H1 (cell line): ENCODE measurements at regions not wholly inside any gene's neighbourhood (a gene's known extent, or its start where the extent isn't known, plus 50 kb on each side); places are given as distances from the start of the nearest gene placed in this dataset.

Experiments used
- CTCF ChIA-PET: fragments of 300-600 bp; sonication (Branson Sonifier 250); formaldehyde crosslinking; loops from one replicate; lab custom pipeline; 2021; ENCODE audit not compliant: partially characterized antibody; lab: Charles Lee
- POLR2A ChIA-PET: fragments of 300-600 bp; sonication (Branson Sonifier 250); formaldehyde crosslinking; loops from one replicate; lab custom pipeline; 2021; ENCODE audit warnings: inconsistent platforms; ENCODE audit not compliant: partially characterized antibody; lab: Charles Lee
- DNase-seq, 2 experiments: peaks; one replicate each; pipeline versions ENCODE4 v3.0.0 to v3.0.0-alpha.2; 2010 to 2022; ENCODE audit warnings: low spot score in 2 of 2, low read depth in 1 of 2, mixed read lengths in 1 of 2
- FAIRE-seq: peaks from 2 replicates; lab custom pipeline; 2011; peaks lifted over from hg19 to GRCh38; lab: Jason Lieb, UNC
- H2AFZ ChIP-seq: 2 replicates; pipeline ENCODE4 v1.8.1; 2012; ENCODE audit warnings: low read length, inconsistent platforms
- H2AK5ac ChIP-seq: 2 replicates; pipeline ENCODE4 v1.6.1; 2013; ENCODE audit warnings: low read depth, low read length
- H2BK120ac ChIP-seq: replicated peaks from 2 replicates; pipeline ENCODE3; 2013; ENCODE audit warnings: low read depth, low read length, inconsistent platforms
- H2BK12ac ChIP-seq: 2 replicates; pipeline ENCODE4 v1.6.1; 2013; ENCODE audit warnings: low read depth, low read length
- H2BK15ac ChIP-seq: 2 replicates; pipeline ENCODE4 v1.6.1; 2013; ENCODE audit warnings: low read length
- H2BK20ac ChIP-seq: 2 replicates; pipeline ENCODE4 v1.6.1; 2013; ENCODE audit warnings: low read length
- H2BK5ac ChIP-seq: 2 replicates; pipeline ENCODE4 v1.6.1; 2013; ENCODE audit warnings: low read depth, low read length
- H3K14ac ChIP-seq: 2 replicates; pipeline ENCODE4 v1.6.1; 2013; ENCODE audit warnings: inconsistent platforms; ENCODE audit not compliant: insufficient read length
- H3K18ac ChIP-seq: 2 replicates; pipeline ENCODE4 v1.6.1; 2013; ENCODE audit warnings: low read length; ENCODE audit errors: extremely low read depth
- H3K23ac ChIP-seq: 2 replicates; pipeline ENCODE4 v1.6.1; 2013; ENCODE audit warnings: inconsistent platforms; ENCODE audit not compliant: insufficient read length
- H3K23me2 ChIP-seq: 2 replicates; pipeline ENCODE4 v1.6.1; 2013; ENCODE audit warnings: low read depth, low read length
- H3K27ac ChIP-seq: 2 replicates; pipeline ENCODE4 v1.6.1; 2011; ENCODE audit warnings: low read depth, low read length, inconsistent platforms
- H3K27me3 ChIP-seq, 4 experiments: replicated peaks in 1 of 4; 1 replicate in 1 of 4; 2 replicates in 3 of 4; pipeline versions ENCODE4 v1.6.1 to v1.8.1; 2011 to 2013; ENCODE audit warnings: low read length in 3 of 4, mild to moderate bottlenecking in 3 of 4, inconsistent platforms in 2 of 4, mixed read lengths in 2 of 4, moderate library complexity in 1 of 4; ENCODE audit not compliant: control insufficient read depth in 3 of 4, insufficient read depth in 3 of 4; ENCODE audit errors: extremely low read depth in 1 of 4
- H3K36me3 ChIP-seq, 4 experiments: 2 replicates each; pipeline versions ENCODE4 v1.6.1 to v1.8.1; 2011 to 2013; ENCODE audit warnings: mild to moderate bottlenecking in 4 of 4, low read length in 3 of 4, moderate library complexity in 2 of 4, control low read depth in 1 of 4, inconsistent platforms in 1 of 4; ENCODE audit not compliant: insufficient read depth in 4 of 4, control insufficient read depth in 2 of 4
- H3K4ac ChIP-seq: replicated peaks from 2 replicates; pipeline ENCODE3; 2013; ENCODE audit warnings: low read length, low read depth, mixed read lengths, inconsistent platforms; ENCODE audit not compliant: insufficient read length
- H3K4me1 ChIP-seq, 4 experiments: replicated peaks in 1 of 4; 1 replicate in 1 of 4; 2 replicates in 3 of 4; pipeline versions ENCODE4 v1.6.1 to v1.8.1; 2011 to 2013; ENCODE audit warnings: low read length in 3 of 4, inconsistent platforms in 2 of 4, mixed read lengths in 1 of 4; ENCODE audit not compliant: insufficient read depth in 4 of 4, control insufficient read depth in 3 of 4
- H3K4me2 ChIP-seq, 2 experiments: 2 replicates each; pipeline versions ENCODE4 v1.6.1 to v1.8.1; 2011 to 2013; ENCODE audit warnings: low read depth in 2 of 2, low read length in 2 of 2, control low read depth in 1 of 2, inconsistent platforms in 1 of 2, mild to moderate bottlenecking in 1 of 2; ENCODE audit not compliant: insufficient read depth in 1 of 2
- H3K4me3 ChIP-seq, 4 experiments: fragments of 200-600, 300-600 bp in 1 of 4; sonication (generic), shearing (Covaris generic), sonication (Bioruptor Twin) in 1 of 4; 2 replicates each; pipeline versions ENCODE4 v1.5.1 to v1.8.1; 2011 to 2016; ENCODE audit warnings: low read length in 4 of 4, low read depth in 3 of 4, control low read depth in 2 of 4, inconsistent platforms in 2 of 4, mild to moderate bottlenecking in 2 of 4, mixed read lengths in 1 of 4, moderate library complexity in 1 of 4; ENCODE audit not compliant: insufficient read depth in 2 of 4; ENCODE audit errors: extremely low read depth in 1 of 4
- H3K56ac ChIP-seq: replicated peaks from 2 replicates; pipeline ENCODE3; 2013; ENCODE audit warnings: low read depth, mild to moderate bottlenecking, mixed read lengths, low read length, inconsistent platforms; ENCODE audit not compliant: insufficient read length
- H3K79me1 ChIP-seq: 2 replicates; pipeline ENCODE4 v1.6.1; 2013; ENCODE audit warnings: low read depth, low read length, control low read depth
- H3K79me2 ChIP-seq, 2 experiments: 2 replicates each; pipeline versions ENCODE4 v1.6.1 to v1.8.1; 2012 to 2013; ENCODE audit warnings: low read length in 2 of 2, mild to moderate bottlenecking in 2 of 2, inconsistent platforms in 1 of 2; ENCODE audit not compliant: insufficient read depth in 2 of 2, control insufficient read depth in 1 of 2
- H3K9ac ChIP-seq, 4 experiments: replicated peaks in 1 of 4; 1 replicate in 1 of 4; 2 replicates in 3 of 4; pipeline versions ENCODE4 v1.6.1 to v1.8.1; 2011 to 2013; ENCODE audit warnings: low read depth in 3 of 4, low read length in 3 of 4, control low read depth in 2 of 4, mild to moderate bottlenecking in 2 of 4, moderate library complexity in 2 of 4, inconsistent platforms in 1 of 4; ENCODE audit errors: extremely low read depth in 1 of 4
- H3K9me3 ChIP-seq, 2 experiments: 2 replicates each; pipeline versions ENCODE4 v1.6.1 to v1.8.1; 2012 to 2013; ENCODE audit warnings: mild to moderate bottlenecking in 2 of 2, moderate library complexity in 2 of 2, control low read depth in 1 of 2, inconsistent platforms in 1 of 2, low read depth in 1 of 2, low read length in 1 of 2, mixed read lengths in 1 of 2; ENCODE audit not compliant: insufficient read depth in 2 of 2
- H4K20me1 ChIP-seq, 2 experiments: replicated peaks in 1 of 2; 2 replicates each; pipeline versions ENCODE3 to v1.8.1; 2011 to 2013; ENCODE audit warnings: inconsistent platforms in 2 of 2, low read length in 2 of 2, mild to moderate bottlenecking in 1 of 2; ENCODE audit not compliant: insufficient read depth in 2 of 2, control insufficient read depth in 1 of 2
- H4K5ac ChIP-seq: 2 replicates; pipeline ENCODE4 v1.6.1; 2013; ENCODE audit warnings: low read length, low read depth, mixed read lengths, inconsistent platforms; ENCODE audit not compliant: insufficient read length
- H4K8ac ChIP-seq: 2 replicates; pipeline ENCODE4 v1.8.0; 2013; ENCODE audit warnings: mild to moderate bottlenecking, moderate library complexity, low read length, inconsistent platforms; ENCODE audit not compliant: insufficient read depth; ENCODE audit errors: extremely low read depth
- H4K91ac ChIP-seq: replicated peaks from 2 replicates; pipeline ENCODE3; 2013; ENCODE audit warnings: low read length, mixed read lengths, inconsistent platforms; ENCODE audit not compliant: insufficient read length
- BRCA1 ChIP-seq: IDR thresholded peaks from 2 replicates; pipeline ENCODE4 v1.6.1; 2012; ENCODE audit warnings: low read depth, low read length, improper control_type of control experiment
- CREB1 ChIP-seq: IDR thresholded peaks from 2 replicates; pipeline ENCODE4 v1.6.1; 2012; ENCODE audit warnings: inconsistent platforms
- EP300 ChIP-seq, 2 experiments: IDR thresholded peaks; 1 replicate in 1 of 2; 2 replicates in 1 of 2; pipeline ENCODE4 v1.6.1; 2011 to 2012; ENCODE audit warnings: low read depth in 2 of 2, low read length in 2 of 2, mild to moderate bottlenecking in 2 of 2, borderline replicate concordance in 1 of 2, inconsistent platforms in 1 of 2, moderate library complexity in 1 of 2
- GTF2F1 ChIP-seq: IDR thresholded peaks from 2 replicates; pipeline ENCODE4 v1.6.1; 2012; ENCODE audit warnings: low read depth, low read length, improper control_type of control experiment, borderline replicate concordance
- JUND ChIP-seq: IDR thresholded peaks from 2 replicates; pipeline ENCODE4 v1.6.1; 2011; ENCODE audit warnings: mild to moderate bottlenecking, improper control_type of control experiment, low read length
- PHF8 ChIP-seq: fragments of 200-600 bp; sonication (generic); conservative IDR thresholded peaks from 2 replicates; pipeline ENCODE4 v1.7.1; 2012; ENCODE audit warnings: low read depth, mild to moderate bottlenecking, inconsistent platforms, low read length, moderate library complexity
- POU5F1 ChIP-seq: IDR thresholded peaks from 2 replicates; pipeline ENCODE4 v1.6.1; 2011; ENCODE audit warnings: low read depth, mild to moderate bottlenecking, low read length, moderate library complexity
- RNF2 ChIP-seq: fragments of 200-900, 300-1000 bp; sonication (generic); IDR thresholded peaks from 2 replicates; pipeline ENCODE4 v1.7.1; 2016; ENCODE audit warnings: borderline replicate concordance, low read depth, mild to moderate bottlenecking, antibody characterized with exemption, low read length; ENCODE audit not compliant: poor library complexity, severe bottlenecking; ENCODE audit errors: missing control alignments
- TAF1 ChIP-seq: IDR thresholded peaks from 2 replicates; pipeline ENCODE4 v1.6.1; 2011; ENCODE audit warnings: mild to moderate bottlenecking, low read depth, low read length
- TEAD4 ChIP-seq: IDR thresholded peaks from 2 replicates; pipeline ENCODE4 v1.6.1; 2012; ENCODE audit warnings: low read depth, low read length, inconsistent platforms, mixed read lengths
- WGBS, 2 experiments: shearing (Covaris generic) in 1 of 2; methylation state at CpG; one replicate each; pipeline versions ENCODE4 v1.1.6 to v1.1.7; 2013 to 2015; ENCODE audit warnings: low lambda C conversion rate in 2 of 2, mixed read lengths in 2 of 2, inconsistent platforms in 1 of 2, low coverage in 1 of 2, missing lambda C conversion rate in 1 of 2; ENCODE audit not compliant: insufficient replicate concordance in 2 of 2, insufficient coverage in 1 of 2, insufficient read length in 1 of 2; ENCODE audit errors: extremely low coverage in 1 of 2, missing lambda C conversion rate in 1 of 2; 5-methylcytosine and 5-hydroxymethylcytosine counted together

- Histone ChIP-seq H3K4me1 (no peaks in the 10 kb centered on the region), H4K20me1 (no peaks in the 10 kb centered on the region), H3K27me3 (no peaks in the 10 kb centered on the region), H3K27ac (no peak overlapping the region), H4K5ac (no peak overlapping the region), H3K9me3 (no peaks in the 10 kb centered on the region), H4K8ac (no peak overlapping the region), H3K4ac (no peak overlapping the region), H3K36me3 (no peaks in the 10 kb centered on the region), H3K56ac (no peak overlapping the region), H3K79me1 (no peaks in the 10 kb centered on the region), H2BK120ac (no peak overlapping the region), H2AFZ (no peak overlapping the region), H3K18ac (no peak overlapping the region), H3K79me2 (no peaks in the 10 kb centered on the region), H3K4me2 (no peak overlapping the region), H2BK15ac (no peak overlapping the region), H4K91ac (no peak overlapping the region), H3K4me3 (no peak overlapping the region), H2AK5ac (no peak overlapping the region), H3K9ac (no peak overlapping the region), H3K23ac (no peak overlapping the region), H2BK20ac (no peak overlapping the region), H2BK5ac (no peak overlapping the region), H2BK12ac (no peak overlapping the region), H3K14ac (no peak overlapping the region), H3K23me2 (no peaks in the 10 kb centered on the region)
- CTCF ChIA-PET, result interaction anchor here (1.1 kb wide), 1 partner anchor 30 kb away, joined by 3 read pairs; no protein-coding TSS in a partner anchor
- POLR2A ChIA-PET, result no interaction called here
- TF ChIP-seq TEAD4 (no peak), BRCA1 (no peak), GTF2F1 (no peak), POU5F1 (no peak), JUND (no peak), CREB1 (no peak), RNF2 (no peak), EP300 (IDR thresholded peaks at IDR 0.05; ENCODE audit: borderline replicate concordance in 1 of 2, low read depth in 2 of 2, low read length in 2 of 2) (no peak), TAF1 (no peak), PHF8 (no peak)
- FAIRE-seq (no peak), DNase-seq (no peak)
- WGBS, 2 experiments, result 93% methylated on average over 15 of the region's 15 CpGs; no CpG with 5 or more reads in 1 of the 2 experiments
Measured at GRCh38 chr6:163877877-163878639, 463.5 kb downstream of the QKI start.
